ENCODE measurements at regions not wholly inside any gene's neighbourhood (a gene's known extent, or its start where the extent isn't known, plus 50 kb on each side); places are given as distances from the start of the nearest gene placed in this dataset.

DNA sequence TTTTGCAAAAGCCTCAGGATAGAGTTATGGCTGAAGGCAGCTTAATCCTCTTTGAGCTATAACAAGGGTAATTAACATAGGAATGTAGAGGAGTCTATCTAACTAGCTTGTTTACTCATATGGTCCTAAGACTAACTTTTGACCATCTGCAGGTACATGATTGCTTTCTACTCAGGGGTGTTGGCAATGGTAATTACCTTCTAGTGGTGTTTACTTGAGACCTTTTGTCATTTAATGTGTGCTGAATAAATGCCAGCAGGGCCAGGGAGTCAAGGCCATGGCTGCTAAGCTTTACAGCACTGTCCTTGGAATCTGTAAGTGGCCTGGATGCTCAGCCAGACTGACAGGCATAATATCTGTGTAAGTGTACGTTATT is 1325.0 kb downstream of the XPNPEP1 start:
- H3K27ac ChIP-seq (ENCODE audit: poor library complexity, severe bottlenecking): peak overlapping the region; percentile 45
- H3K27me3 ChIP-seq (ENCODE audit: insufficient read depth, poor library complexity, severe bottlenecking): no peaks in the 10 kb centered on the region
- peaks cover 12% of the 10 kb centered on the region for H3K4me1 ChIP-seq (ENCODE audit: insufficient read depth, poor library complexity, severe bottlenecking)
- no peaks in the 10 kb centered on the region for H3K36me3 ChIP-seq (ENCODE audit: low read depth)
- H3K9me3 ChIP-seq (ENCODE audit: severe bottlenecking): no peaks in the 10 kb centered on the region
- TF ChIP-seq, protein P1, sequence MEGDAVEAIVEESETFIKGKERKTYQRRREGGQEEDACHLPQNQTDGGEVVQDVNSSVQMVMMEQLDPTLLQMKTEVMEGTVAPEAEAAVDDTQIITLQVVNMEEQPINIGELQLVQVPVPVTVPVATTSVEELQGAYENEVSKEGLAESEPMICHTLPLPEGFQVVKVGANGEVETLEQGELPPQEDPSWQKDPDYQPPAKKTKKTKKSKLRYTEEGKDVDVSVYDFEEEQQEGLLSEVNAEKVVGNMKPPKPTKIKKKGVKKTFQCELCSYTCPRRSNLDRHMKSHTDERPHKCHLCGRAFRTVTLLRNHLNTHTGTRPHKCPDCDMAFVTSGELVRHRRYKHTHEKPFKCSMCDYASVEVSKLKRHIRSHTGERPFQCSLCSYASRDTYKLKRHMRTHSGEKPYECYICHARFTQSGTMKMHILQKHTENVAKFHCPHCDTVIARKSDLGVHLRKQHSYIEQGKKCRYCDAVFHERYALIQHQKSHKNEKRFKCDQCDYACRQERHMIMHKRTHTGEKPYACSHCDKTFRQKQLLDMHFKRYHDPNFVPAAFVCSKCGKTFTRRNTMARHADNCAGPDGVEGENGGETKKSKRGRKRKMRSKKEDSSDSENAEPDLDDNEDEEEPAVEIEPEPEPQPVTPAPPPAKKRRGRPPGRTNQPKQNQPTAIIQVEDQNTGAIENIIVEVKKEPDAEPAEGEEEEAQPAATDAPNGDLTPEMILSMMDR (IDR thresholded peaks at IDR 0.05; ENCODE audit: poor library complexity, severe bottlenecking): no peak
- no peak overlapping the region for H3K4me3 ChIP-seq (ENCODE audit: severe bottlenecking)
- no peak for DNase-seq (ENCODE audit: low spot score)
- no peak for ATAC-seq (ENCODE audit: low read depth)

DNA sequence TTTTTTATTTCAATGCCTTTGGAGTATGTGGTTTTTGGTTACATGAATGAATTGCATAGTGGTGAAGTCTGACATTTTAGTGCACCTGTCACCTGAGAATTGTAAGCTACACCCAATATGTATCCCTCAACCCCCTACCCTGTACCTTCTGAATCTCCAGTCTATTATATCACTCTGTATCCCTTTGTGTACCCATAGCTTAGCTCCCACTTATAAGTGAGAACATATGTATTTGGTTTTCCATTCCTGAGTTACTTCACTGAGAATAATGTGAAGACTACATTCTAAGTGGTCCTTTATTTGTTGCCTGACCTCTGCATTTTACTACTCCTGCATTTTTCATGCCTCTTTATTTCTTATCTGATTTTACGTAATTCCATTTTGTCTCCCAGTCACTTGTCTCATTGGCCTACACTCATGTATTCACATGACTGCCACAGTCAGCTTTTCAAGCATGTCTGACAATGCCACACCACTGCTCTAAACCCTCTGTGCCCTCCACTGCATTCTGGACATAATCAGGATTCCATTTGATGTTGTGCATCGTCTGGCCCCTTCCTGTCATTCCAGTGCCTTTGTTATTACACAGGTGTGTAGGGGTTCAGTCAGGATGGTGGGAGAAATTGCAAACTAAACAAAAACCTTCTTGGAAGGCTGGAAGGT is 1325.5 kb downstream of the XPNPEP1 start:
- H3K4me1 ChIP-seq (ENCODE audit: insufficient read depth, poor library complexity, severe bottlenecking): peaks cover 12% of the 10 kb centered on the region
- no peaks in the 10 kb centered on the region for H3K36me3 ChIP-seq (ENCODE audit: low read depth)
- no peak for ATAC-seq (ENCODE audit: low read depth)
- H3K4me3 ChIP-seq (ENCODE audit: severe bottlenecking): no peak overlapping the region
- DNase-seq (ENCODE audit: low spot score): no peak
- H3K9me3 ChIP-seq (ENCODE audit: severe bottlenecking): no peaks in the 10 kb centered on the region
- H3K27me3 ChIP-seq (ENCODE audit: insufficient read depth, poor library complexity, severe bottlenecking): no peaks in the 10 kb centered on the region
- no peak overlapping the region for H3K27ac ChIP-seq (ENCODE audit: poor library complexity, severe bottlenecking)
- TF ChIP-seq, protein P1 (IDR thresholded peaks at IDR 0.05; ENCODE audit: poor library complexity, severe bottlenecking): no peak

DNA sequence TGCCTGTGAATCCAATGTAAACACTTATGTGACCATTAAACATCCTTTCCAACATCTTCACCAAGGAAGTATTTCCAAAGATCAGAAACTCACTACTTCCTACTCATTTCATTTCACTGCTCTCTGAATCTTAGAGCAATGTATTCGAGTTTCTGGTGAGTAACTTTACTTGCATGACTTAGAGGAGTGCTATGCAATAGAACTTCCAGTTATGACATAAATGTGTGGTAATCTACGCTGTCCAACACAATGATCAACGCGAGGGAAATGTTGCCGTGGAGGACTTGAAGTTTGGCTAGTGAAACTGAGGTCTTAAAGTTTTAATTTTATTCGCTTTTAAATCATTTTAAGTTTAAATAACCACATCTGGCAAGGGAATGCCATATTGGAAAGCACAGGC is 1326.3 kb downstream of the XPNPEP1 start:
- 0 out of 3 replicates have a peak, but pooled peaks have one; percentile 29 for ATAC-seq (ENCODE audit: low read depth)
- H3K4me1 ChIP-seq (ENCODE audit: insufficient read depth, poor library complexity, severe bottlenecking): peaks cover 12% of the 10 kb centered on the region
- no peaks in the 10 kb centered on the region for H3K9me3 ChIP-seq (ENCODE audit: severe bottlenecking)
- TF ChIP-seq, protein P1 (IDR thresholded peaks at IDR 0.05; ENCODE audit: poor library complexity, severe bottlenecking): no peak
- no peak overlapping the region for H3K4me3 ChIP-seq (ENCODE audit: severe bottlenecking)
- H3K27me3 ChIP-seq (ENCODE audit: insufficient read depth, poor library complexity, severe bottlenecking): no peaks in the 10 kb centered on the region
- no peaks in the 10 kb centered on the region for H3K36me3 ChIP-seq (ENCODE audit: low read depth)
- no peak for DNase-seq (ENCODE audit: low spot score)
- H3K27ac ChIP-seq (ENCODE audit: poor library complexity, severe bottlenecking): no peak overlapping the region

DNA sequence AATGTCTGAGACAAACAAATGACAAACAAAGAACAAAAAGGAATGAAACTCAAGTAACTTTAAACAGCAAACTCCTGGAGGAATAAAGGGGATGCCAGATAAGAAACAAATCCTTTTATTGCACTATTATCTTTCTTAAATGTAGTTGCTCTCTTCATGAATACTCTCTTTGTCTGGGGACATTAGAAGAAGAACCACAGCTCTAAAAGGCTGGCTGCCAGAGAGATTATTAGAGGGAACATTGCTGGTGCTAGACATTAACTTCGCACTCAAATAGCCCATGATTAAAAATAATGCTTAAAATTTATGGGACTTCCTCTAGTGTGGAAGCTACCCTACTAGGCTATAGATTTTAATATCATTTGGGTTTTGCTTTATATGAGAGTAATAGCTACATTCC is 1330.4 kb downstream of the XPNPEP1 start:
- ATAC-seq (ENCODE audit: low read depth) (no peak), DNase-seq (ENCODE audit: low spot score) (no peak)
- H3K9me3 ChIP-seq (ENCODE audit: severe bottlenecking): no peaks in the 10 kb centered on the region
- H3K27me3 ChIP-seq (ENCODE audit: insufficient read depth, poor library complexity, severe bottlenecking): no peaks in the 10 kb centered on the region
- H3K27ac ChIP-seq (ENCODE audit: poor library complexity, severe bottlenecking): no peak overlapping the region
- TF ChIP-seq, protein P1 (IDR thresholded peaks at IDR 0.05; ENCODE audit: poor library complexity, severe bottlenecking): no peak
- H3K4me3 ChIP-seq (ENCODE audit: severe bottlenecking): no peak overlapping the region
- H3K36me3 ChIP-seq (ENCODE audit: low read depth): no peaks in the 10 kb centered on the region
- H3K4me1 ChIP-seq (ENCODE audit: insufficient read depth, poor library complexity, severe bottlenecking): peaks cover 3% of the 10 kb centered on the region

DNA sequence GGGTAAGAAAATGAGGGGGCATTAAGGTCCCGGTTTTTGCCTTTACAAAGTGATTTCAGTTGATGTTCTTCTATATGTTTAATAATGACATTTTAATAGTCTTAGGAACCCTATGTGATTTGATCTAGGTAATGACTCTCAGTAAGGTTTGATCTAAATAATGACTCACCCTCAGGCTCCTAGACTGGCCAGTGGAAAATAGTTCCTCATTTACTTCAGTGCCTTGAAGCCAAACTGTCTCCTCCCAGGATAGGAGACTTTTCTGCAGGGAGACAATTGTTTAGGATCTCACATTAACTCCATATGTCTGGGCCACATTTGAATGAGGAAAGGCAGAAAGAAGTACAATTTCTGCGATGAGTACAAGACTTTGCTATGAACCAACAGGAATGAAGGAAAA is 1331.9 kb downstream of the XPNPEP1 start:
- Histone ChIP-seq H3K27ac (ENCODE audit: poor library complexity, severe bottlenecking) (no peak overlapping the region), H3K9me3 (ENCODE audit: severe bottlenecking) (no peaks in the 10 kb centered on the region), H3K4me1 (ENCODE audit: insufficient read depth, poor library complexity, severe bottlenecking) (no peaks in the 10 kb centered on the region), H3K36me3 (ENCODE audit: low read depth) (no peaks in the 10 kb centered on the region), H3K27me3 (ENCODE audit: insufficient read depth, poor library complexity, severe bottlenecking) (no peaks in the 10 kb centered on the region), H3K4me3 (ENCODE audit: severe bottlenecking) (no peak overlapping the region)
- DNase-seq (ENCODE audit: low spot score) (no peak), ATAC-seq (ENCODE audit: low read depth) (no peak)
- TF ChIP-seq, protein P1 (IDR thresholded peaks at IDR 0.05; ENCODE audit: poor library complexity, severe bottlenecking): no peak
